OCI-LY1 (cell line): ENCODE measurements at regions not wholly inside any gene's neighbourhood (a gene's known extent, or its start where the extent isn't known, plus 50 kb on each side); places are given as distances from the start of the nearest gene placed in this dataset.

Experiments
- H2AFZ ChIP-seq: fragments of 200-600 bp; sonication (generic), shearing (Covaris generic); 2 replicates; pipeline ENCODE4 v1.6.0; 2014; ENCODE audit warnings: antibody characterized with exemption, mild to moderate bottlenecking, low read length
- H3F3A ChIP-seq: fragments of 200-600 bp; sonication (generic), shearing (Covaris generic); 2 replicates; pipeline ENCODE4 v1.6.0; 2014; ENCODE audit warnings: mild to moderate bottlenecking, antibody characterized with exemption, low read length, moderate library complexity; ENCODE audit not compliant: insufficient read depth
- H3K27ac ChIP-seq: fragments of 200-600 bp; sonication (generic); 2 replicates; pipeline ENCODE4 v1.5.1; 2014; ENCODE audit warnings: low read length, mixed run types, mild to moderate bottlenecking, low read depth; ENCODE audit not compliant: poor library complexity, severe bottlenecking
- H3K27me3 ChIP-seq: fragments of 200-600 bp; sonication (generic); 2 replicates; pipeline ENCODE4 v1.6.0; 2014; ENCODE audit warnings: antibody characterized with exemption, mild to moderate bottlenecking, low read length, moderate library complexity; ENCODE audit not compliant: insufficient read depth
- H3K36me3 ChIP-seq: fragments of 200-600 bp; sonication (generic); 2 replicates; pipeline ENCODE4 v1.6.1; 2014; ENCODE audit warnings: mild to moderate bottlenecking, antibody characterized with exemption, low read length, moderate library complexity, mixed read lengths; ENCODE audit not compliant: insufficient read depth
- H3K4me1 ChIP-seq: fragments of 200-600 bp; sonication (generic); 2 replicates; pipeline ENCODE4 v1.5.1; 2014; ENCODE audit warnings: mild to moderate bottlenecking, low read length, moderate library complexity; ENCODE audit not compliant: insufficient read depth, severe bottlenecking
- H3K4me2 ChIP-seq: fragments of 200-600 bp; sonication (generic), shearing (Covaris generic); 2 replicates; pipeline ENCODE4 v1.6.1; 2014; ENCODE audit warnings: low read length
- H3K4me3 ChIP-seq: fragments of 200-600 bp; sonication (generic); 2 replicates; pipeline ENCODE4 v1.5.1; 2014; ENCODE audit warnings: low read length, low read depth, mild to moderate bottlenecking, mixed read lengths; ENCODE audit not compliant: poor library complexity, severe bottlenecking
- H3K79me2 ChIP-seq: fragments of 200-600 bp; shearing (Covaris generic); 2 replicates; pipeline ENCODE4 v1.6.1; 2016; ENCODE audit warnings: mixed run types, low read length, mixed read lengths; ENCODE audit not compliant: insufficient read depth
- H3K9ac ChIP-seq: fragments of 200-600 bp; sonication (generic), shearing (Covaris generic); 2 replicates; pipeline ENCODE4 v1.6.1; 2014; ENCODE audit warnings: mild to moderate bottlenecking, low read length, mixed read lengths
- H3K9me2 ChIP-seq: fragments of 200-600 bp; sonication (generic), shearing (Covaris generic); 2 replicates; pipeline ENCODE4 v1.6.1; 2014; ENCODE audit warnings: low read depth, mild to moderate bottlenecking, low read length, mixed read lengths
- H3K9me3 ChIP-seq: fragments of 200-600 bp; shearing (Covaris generic); 2 replicates; pipeline ENCODE4 v1.6.1; 2014; ENCODE audit warnings: low read length, mixed read lengths
- H4K20me1 ChIP-seq: fragments of 200-600 bp; sonication (generic), shearing (Covaris generic); 2 replicates; pipeline ENCODE4 v1.6.0; 2016; ENCODE audit warnings: mild to moderate bottlenecking, low read length; ENCODE audit not compliant: insufficient read depth
- EZH2 ChIP-seq: fragments of 200-600 bp; sonication (generic), shearing (Covaris generic); IDR thresholded peaks from 2 replicates; pipeline ENCODE4 v1.8.0; 2017; ENCODE audit warnings: borderline replicate concordance, mixed run types, mild to moderate bottlenecking, antibody characterized with exemption, low read length, moderate library complexity, mixed read lengths
- TF ChIP-seq, protein P1 (sequence below): fragments of 200-600 bp; sonication (generic), shearing (Covaris generic); IDR thresholded peaks from 2 replicates; pipeline ENCODE4 v1.5.1; 2017; ENCODE audit warnings: mild to moderate bottlenecking, antibody characterized with exemption, low read length, moderate library complexity, mixed read lengths

DNA sequence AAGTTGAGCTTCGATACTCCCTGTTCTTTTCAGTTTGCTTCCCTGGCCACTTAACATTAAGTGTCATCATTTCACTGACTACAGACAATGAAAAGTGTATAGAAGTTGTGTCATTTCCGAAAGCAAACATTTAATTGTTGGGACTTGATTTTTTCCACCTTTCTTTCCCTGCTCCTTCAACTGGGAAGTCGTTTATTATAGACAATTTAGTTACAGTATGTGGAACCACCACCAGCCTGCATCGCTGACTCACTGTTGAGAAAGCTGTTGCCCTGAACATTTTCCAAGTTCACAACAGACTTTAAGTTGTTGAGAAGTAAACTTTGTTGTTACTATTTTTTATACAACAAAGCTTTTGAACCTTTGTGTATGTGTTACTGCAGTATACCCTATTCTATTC, 788.4 kb upstream of the PRR20A start:
- Histone ChIP-seq H3K9me2 (no peaks in the 10 kb centered on the region), H3K27me3 (no peaks in the 10 kb centered on the region), H3K4me3 (no peak overlapping the region), H3K4me1 (no peaks in the 10 kb centered on the region), H3F3A (no peaks in the 10 kb centered on the region), H3K27ac (no peak overlapping the region), H4K20me1 (no peaks in the 10 kb centered on the region), H3K9ac (no peak overlapping the region), H3K79me2 (no peaks in the 10 kb centered on the region), H3K36me3 (no peaks in the 10 kb centered on the region), H3K4me2 (no peak overlapping the region), H3K9me3 (no peaks in the 10 kb centered on the region), H2AFZ (no peak overlapping the region)
- TF ChIP-seq EZH2: no peak
- TF ChIP-seq, protein P1, sequence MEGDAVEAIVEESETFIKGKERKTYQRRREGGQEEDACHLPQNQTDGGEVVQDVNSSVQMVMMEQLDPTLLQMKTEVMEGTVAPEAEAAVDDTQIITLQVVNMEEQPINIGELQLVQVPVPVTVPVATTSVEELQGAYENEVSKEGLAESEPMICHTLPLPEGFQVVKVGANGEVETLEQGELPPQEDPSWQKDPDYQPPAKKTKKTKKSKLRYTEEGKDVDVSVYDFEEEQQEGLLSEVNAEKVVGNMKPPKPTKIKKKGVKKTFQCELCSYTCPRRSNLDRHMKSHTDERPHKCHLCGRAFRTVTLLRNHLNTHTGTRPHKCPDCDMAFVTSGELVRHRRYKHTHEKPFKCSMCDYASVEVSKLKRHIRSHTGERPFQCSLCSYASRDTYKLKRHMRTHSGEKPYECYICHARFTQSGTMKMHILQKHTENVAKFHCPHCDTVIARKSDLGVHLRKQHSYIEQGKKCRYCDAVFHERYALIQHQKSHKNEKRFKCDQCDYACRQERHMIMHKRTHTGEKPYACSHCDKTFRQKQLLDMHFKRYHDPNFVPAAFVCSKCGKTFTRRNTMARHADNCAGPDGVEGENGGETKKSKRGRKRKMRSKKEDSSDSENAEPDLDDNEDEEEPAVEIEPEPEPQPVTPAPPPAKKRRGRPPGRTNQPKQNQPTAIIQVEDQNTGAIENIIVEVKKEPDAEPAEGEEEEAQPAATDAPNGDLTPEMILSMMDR: no peak

- H2AFZ ChIP-seq: no peak overlapping the region
- H3K9ac ChIP-seq: no peak overlapping the region
- no peak for TF ChIP-seq EZH2
- TF ChIP-seq, protein P1: no peak
Observed at GRCh38 chr13:56352901-56353300, 787.8 kb upstream of the PRR20A start.

GRCh38 chr13:56356690-56357089, 784.0 kb upstream of the PRR20A start:
- Histone ChIP-seq H3F3A (no peaks in the 10 kb centered on the region), H2AFZ (no peak overlapping the region), H3K36me3 (no peaks in the 10 kb centered on the region), H3K4me3 (no peak overlapping the region), H3K27me3 (no peaks in the 10 kb centered on the region), H3K4me2 (no peak overlapping the region), H3K79me2 (no peaks in the 10 kb centered on the region), H3K9ac (no peak overlapping the region), H3K27ac (no peak overlapping the region), H3K9me2 (no peaks in the 10 kb centered on the region), H4K20me1 (no peaks in the 10 kb centered on the region), H3K9me3 (no peaks in the 10 kb centered on the region), H3K4me1 (no peaks in the 10 kb centered on the region)
- TF ChIP-seq, protein P1: no peak
- no peak for TF ChIP-seq EZH2

More at GRCh38 chr13:56352901-56353300, 787.8 kb upstream of the PRR20A start:
- H3K27ac ChIP-seq: no peak overlapping the region
- no peaks in the 10 kb centered on the region for H3K9me2 ChIP-seq
- no peaks in the 10 kb centered on the region for H3K27me3 ChIP-seq
- no peaks in the 10 kb centered on the region for H3K9me3 ChIP-seq
- H4K20me1 ChIP-seq: no peaks in the 10 kb centered on the region
- no peaks in the 10 kb centered on the region for H3K4me1 ChIP-seq
- H3F3A ChIP-seq: no peaks in the 10 kb centered on the region
- H3K36me3 ChIP-seq: no peaks in the 10 kb centered on the region
- H3K4me2 ChIP-seq: no peak overlapping the region
- H3K79me2 ChIP-seq: no peaks in the 10 kb centered on the region
- no peak overlapping the region for H3K4me3 ChIP-seq
